ENCODE measurements at regions not wholly inside any gene's neighbourhood (a gene's known extent, or its start where the extent isn't known, plus 50 kb on each side); places are given as distances from the start of the nearest gene placed in this dataset.

GRCh38 chr15:85314146-85314545 lies 66.3 kb upstream of the AKAP13 start:
- ChIA-PET POLR2A (no interaction called here), CTCF (no interaction called here)
- no peaks in the 10 kb centered on the region for H3K27me3 ChIP-seq (replicated peaks; ENCODE audit: control insufficient read depth, insufficient read depth, low read length)
- H3K9me3 ChIP-seq, result no peaks in the 10 kb centered on the region
- H3K27me3 Mint-ChIP-seq (ENCODE audit: insufficient read depth, unreplicated experiment), result no peaks in the 10 kb centered on the region
- DNase-seq, result no peak
- H3K4me3 Mint-ChIP-seq (ENCODE audit: unreplicated experiment), result no peak overlapping the region
- no peak overlapping the region for H3K4me3 ChIP-seq (ENCODE audit: low read depth, low read length)
- no peak overlapping the region for H3K27ac Mint-ChIP-seq (ENCODE audit: unreplicated experiment)
- no peaks in the 10 kb centered on the region for H3K36me3 Mint-ChIP-seq (ENCODE audit: insufficient read depth, unreplicated experiment)
- H3K36me3 ChIP-seq (ENCODE audit: control insufficient read depth, insufficient read depth, low read length), result no peaks in the 10 kb centered on the region
- H3K4me1 ChIP-seq, result peaks cover 13% of the 10 kb centered on the region; the same call in 1 of the 2 replicates
- intact Hi-C loops (cut with micrococcal nuclease; ENCODE audit: unreplicated experiment), result no loop called here
- no TSS peak for BruUV-seq (replicated peaks)
- no peak for TF ChIP-seq CTCF (IDR thresholded peaks at IDR 0.05; ENCODE audit: insufficient read depth in 1 of 2, low read depth in 1 of 2, low read length in 1 of 2, severe bottlenecking in 1 of 2, unreplicated experiment in 1 of 2)
- peaks cover 13% of the 10 kb centered on the region for H3K4me1 Mint-ChIP-seq (ENCODE audit: low read depth, unreplicated experiment)
- no peaks in the 10 kb centered on the region for H3K9me3 Mint-ChIP-seq (ENCODE audit: unreplicated experiment)

- Mint-ChIP-seq H3K36me3 (ENCODE audit: insufficient read depth, unreplicated experiment) (no peaks in the 10 kb centered on the region), H3K4me1 (ENCODE audit: low read depth, unreplicated experiment) (peaks cover 13% of the 10 kb centered on the region), H3K27me3 (ENCODE audit: insufficient read depth, unreplicated experiment) (no peaks in the 10 kb centered on the region), H3K27ac (ENCODE audit: unreplicated experiment) (no peak overlapping the region), H3K4me3 (ENCODE audit: unreplicated experiment) (no peak overlapping the region), H3K9me3 (ENCODE audit: unreplicated experiment) (no peaks in the 10 kb centered on the region)
- Histone ChIP-seq H3K27me3 (replicated peaks; ENCODE audit: control insufficient read depth, insufficient read depth, low read length) (no peaks in the 10 kb centered on the region), H3K9me3 (no peaks in the 10 kb centered on the region), H3K4me3 (ENCODE audit: low read depth, low read length) (no peak overlapping the region), H3K36me3 (ENCODE audit: control insufficient read depth, insufficient read depth, low read length) (no peaks in the 10 kb centered on the region), H3K4me1 (peaks cover 13% of the 10 kb centered on the region; the same call in 1 of the 2 replicates)
- ChIA-PET POLR2A (no interaction called here), CTCF (no interaction called here)
- BruUV-seq (replicated peaks), result no TSS peak
- TF ChIP-seq CTCF (IDR thresholded peaks at IDR 0.05; ENCODE audit: insufficient read depth in 1 of 2, low read depth in 1 of 2, low read length in 1 of 2, severe bottlenecking in 1 of 2, unreplicated experiment in 1 of 2), result no peak
- DNase-seq, result no peak
- intact Hi-C loops (cut with micrococcal nuclease; ENCODE audit: unreplicated experiment), result no loop called here
Measured at GRCh38 chr15:85314633-85315032, 65.8 kb upstream of the AKAP13 start.

GRCh38 chr15:85316244-85316934 lies 64.0 kb upstream of the AKAP13 start:
- Mint-ChIP-seq H3K27me3 (ENCODE audit: insufficient read depth, unreplicated experiment) (no peaks in the 10 kb centered on the region), H3K4me1 (ENCODE audit: low read depth, unreplicated experiment) (peaks cover 13% of the 10 kb centered on the region), H3K36me3 (ENCODE audit: insufficient read depth, unreplicated experiment) (no peaks in the 10 kb centered on the region), H3K27ac (ENCODE audit: unreplicated experiment) (no peak overlapping the region), H3K9me3 (ENCODE audit: unreplicated experiment) (no peaks in the 10 kb centered on the region), H3K4me3 (ENCODE audit: unreplicated experiment) (no peak overlapping the region)
- ChIA-PET CTCF (no interaction called here), POLR2A (no interaction called here)
- Histone ChIP-seq H3K4me3 (ENCODE audit: low read depth, low read length) (no peak overlapping the region), H3K9me3 (no peaks in the 10 kb centered on the region), H3K27me3 (replicated peaks; ENCODE audit: control insufficient read depth, insufficient read depth, low read length) (no peaks in the 10 kb centered on the region), H3K4me1 (peaks cover 13% of the 10 kb centered on the region; the same call in 1 of the 2 replicates), H3K36me3 (ENCODE audit: control insufficient read depth, insufficient read depth, low read length) (no peaks in the 10 kb centered on the region)
- intact Hi-C loops (cut with micrococcal nuclease; ENCODE audit: unreplicated experiment), result no loop called here
- TF ChIP-seq CTCF (IDR thresholded peaks at IDR 0.05; ENCODE audit: insufficient read depth in 1 of 2, low read depth in 1 of 2, low read length in 1 of 2, severe bottlenecking in 1 of 2, unreplicated experiment in 1 of 2), result no peak
- no TSS peak for BruUV-seq (replicated peaks)
- no peak for DNase-seq

All from Caco-2 (cell line).